GM19238 (cell line): ENCODE measurements at regions not wholly inside any gene's neighbourhood (a gene's known extent, or its start where the extent isn't known, plus 50 kb on each side); places are given as distances from the start of the nearest gene placed in this dataset.
A peak's percentile ranks its signal among the peaks of the same experiment; 100 is the strongest.

ENCODE experiments used
- DNase-seq: peaks from one replicate; pipeline ENCODE4 v3.0.0; 2011; ENCODE audit warnings: low spot score; ENCODE audit not compliant: insufficient read length

GRCh38 chr13:106637519-106637918 is 69.6 kb upstream of the ARGLU1 start:
- DNase-seq, result no peak

- no peak for DNase-seq
Observed at GRCh38 chr13:106636492-106636891, 68.6 kb upstream of the ARGLU1 start.

DNA sequence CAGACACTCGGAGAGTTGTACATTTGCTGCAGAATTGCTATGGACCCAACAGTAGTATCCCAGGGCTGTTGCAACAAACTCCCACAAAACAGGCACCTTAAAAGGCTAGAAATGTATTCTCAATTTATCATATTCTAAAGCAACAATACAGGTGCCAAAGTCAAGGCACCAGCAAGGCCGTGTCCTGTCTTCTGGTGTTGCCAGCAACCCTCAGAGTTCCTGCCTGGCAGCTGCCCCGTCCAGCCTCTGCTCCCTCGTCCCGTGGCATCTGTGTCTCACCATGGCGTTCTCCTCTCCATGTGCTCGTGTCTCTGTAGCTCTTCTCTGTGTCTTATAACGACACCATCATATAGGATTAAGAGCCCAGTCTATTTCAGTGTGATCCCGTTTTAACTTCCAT is 67.7 kb upstream of the ARGLU1 start:
- no peak for DNase-seq

- DNase-seq, result no peak
Observed at GRCh38 chr13:106633321-106633720, 65.4 kb upstream of the ARGLU1 start.

DNA sequence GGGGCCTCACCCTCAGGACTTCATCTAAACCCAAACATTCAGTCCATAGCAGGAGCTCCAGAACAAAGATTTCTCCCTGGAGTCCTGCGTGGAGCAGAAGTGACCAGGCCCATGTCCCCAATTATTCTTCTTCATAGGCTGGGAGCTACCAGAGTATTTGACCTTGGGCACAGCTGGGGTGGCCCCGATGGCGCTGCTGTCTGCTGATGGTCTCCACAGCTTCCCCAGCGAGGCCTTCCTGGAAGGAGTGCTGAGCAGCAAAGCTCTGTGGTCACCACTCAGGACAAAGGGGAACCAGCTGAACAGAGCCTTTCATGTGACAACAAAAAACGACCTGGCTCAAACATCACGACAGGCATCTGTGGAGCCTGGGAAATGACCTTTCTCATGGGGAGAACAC is 62.7 kb upstream of the ARGLU1 start:
- no peak for DNase-seq

GRCh38 chr13:106630162-106630561 is 62.2 kb upstream of the ARGLU1 start:
- no peak for DNase-seq

- DNase-seq, result no peak
Observed at GRCh38 chr13:106628936-106629659, 61.2 kb upstream of the ARGLU1 start.

- DNase-seq, result no peak
Observed at GRCh38 chr13:106626473-106626872, 58.5 kb upstream of the ARGLU1 start.

GRCh38 chr13:106625578-106625977 is 57.6 kb upstream of the ARGLU1 start:
- no peak for DNase-seq

- DNase-seq, result no peak
Observed at GRCh38 chr13:106623799-106624460, 56.0 kb upstream of the ARGLU1 start.

DNA sequence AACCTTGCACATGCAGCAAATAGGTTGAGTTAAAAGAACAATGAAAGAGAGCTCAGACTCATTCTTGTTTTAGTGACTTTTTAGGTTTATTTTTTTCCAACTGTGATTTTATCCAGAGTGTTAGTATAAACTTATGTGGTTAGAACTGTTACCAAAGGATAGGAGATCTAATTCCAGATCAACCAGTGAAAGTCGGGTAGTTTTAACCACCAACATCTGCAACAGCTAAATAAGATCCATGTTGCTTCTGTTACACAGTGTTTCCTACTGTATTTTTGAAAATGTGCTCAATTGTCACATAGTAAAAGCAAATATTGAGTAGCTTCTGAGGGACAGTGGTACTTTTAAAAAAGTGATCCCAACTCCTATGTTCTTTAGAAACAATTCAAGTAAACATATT is 53.9 kb upstream of the ARGLU1 start:
- no peak for DNase-seq

DNA sequence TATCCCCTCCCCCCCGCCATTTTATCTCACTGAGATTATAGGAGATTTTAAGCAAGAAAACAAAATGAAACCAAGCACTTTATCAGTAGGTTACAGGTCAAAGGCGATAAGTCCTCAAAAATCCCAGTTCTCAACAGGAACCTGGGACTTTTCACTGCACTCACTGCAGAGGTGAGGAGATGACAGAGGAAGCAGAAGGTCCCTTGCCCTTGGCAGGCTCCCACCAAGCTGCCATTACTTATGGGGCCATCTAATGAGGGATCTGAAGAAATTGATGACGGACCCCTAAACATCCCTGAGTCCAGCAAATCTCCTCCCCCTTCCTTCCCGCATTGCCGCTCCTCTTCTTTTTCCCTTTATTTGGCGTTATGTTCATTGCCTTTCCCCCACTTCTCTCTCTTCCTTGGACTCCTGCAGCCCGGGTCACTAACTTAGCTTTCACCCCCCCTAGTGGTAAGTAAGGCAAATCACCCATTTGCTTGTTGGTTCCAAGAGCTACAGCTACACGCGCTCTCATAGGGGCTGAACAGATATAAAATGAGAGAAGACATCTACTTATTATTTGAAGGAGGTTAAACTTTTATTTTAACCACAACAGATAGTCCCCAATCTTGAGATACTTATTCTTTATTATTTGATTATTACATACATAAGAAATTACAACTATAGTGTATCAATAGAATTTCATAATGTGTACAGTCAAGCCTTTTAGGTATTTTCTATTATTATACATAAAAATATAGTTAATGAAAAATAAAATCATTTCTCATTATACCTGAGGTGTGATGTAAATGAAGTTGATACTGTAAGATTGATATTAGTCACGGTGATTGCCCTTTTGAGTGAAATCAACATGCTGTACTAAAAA is 52.0 kb upstream of the ARGLU1 start:
- DNase-seq, result peak; percentile 15
